Mucosa of descending colon (tissue), 3 donors: ENCODE measurements at regions not wholly inside any gene's neighbourhood (a gene's known extent, or its start where the extent isn't known, plus 50 kb on each side); places are given as distances from the start of the nearest gene placed in this dataset.

ENCODE experiments used
- ATAC-seq: fragments of 200-7000 bp; cut with Tn5 transposase; one replicate; pipeline ENCODE4 v1.9.1; 2020; ENCODE audit warnings: mild to moderate bottlenecking, moderate library complexity
- DNase-seq, 3 donors: peaks; one replicate each; pipeline ENCODE4 v3.0.0-alpha.2; 2020
- H3K36me3 ChIP-seq: fragments of 200-600 bp; one replicate; pipeline ENCODE4 v1.8.0; 2021; ENCODE audit warnings: low read depth, mild to moderate bottlenecking
- H3K4me1 ChIP-seq: fragments of 200-600 bp; one replicate; pipeline ENCODE4 v1.8.0; 2021; ENCODE audit warnings: low read depth, mild to moderate bottlenecking
- H3K4me3 ChIP-seq: fragments of 200-600 bp; one replicate; pipeline ENCODE4 v1.8.0; 2021; ENCODE audit warnings: mild to moderate bottlenecking
- H3K9me3 ChIP-seq: fragments of 200-600 bp; one replicate; pipeline ENCODE4 v1.8.0; 2021; ENCODE audit warnings: mild to moderate bottlenecking
- intact Hi-C, 2 donors: fragments of 100-400 bp; cut with DNase I in 1 of 2; cut with micrococcal nuclease in 1 of 2; formaldehyde crosslinking; loops; one replicate each; pipeline versions ENCODE4 v1.11.0 to v1.11.1; 2022; cut with DNase I, micrococcal nuclease
- TF ChIP-seq, protein P1 (sequence below): fragments of 200-600 bp; IDR thresholded peaks from one replicate; pipeline ENCODE4 v1.8.0; 2022; ENCODE audit warnings: antibody characterized with exemption, mild to moderate bottlenecking
- donor health status: DM: no; HTN: no; CAD: no; lungs with moderate emphysema.
- donor health status: DM: no; HTN: no; CAD: no.
- donor health status: DM: no; HTN: yes; CAD: no.

- H3K4me1 ChIP-seq: peaks cover 13% of the 10 kb centered on the region
- intact Hi-C loops: no loop called here
- TF ChIP-seq, protein P1, sequence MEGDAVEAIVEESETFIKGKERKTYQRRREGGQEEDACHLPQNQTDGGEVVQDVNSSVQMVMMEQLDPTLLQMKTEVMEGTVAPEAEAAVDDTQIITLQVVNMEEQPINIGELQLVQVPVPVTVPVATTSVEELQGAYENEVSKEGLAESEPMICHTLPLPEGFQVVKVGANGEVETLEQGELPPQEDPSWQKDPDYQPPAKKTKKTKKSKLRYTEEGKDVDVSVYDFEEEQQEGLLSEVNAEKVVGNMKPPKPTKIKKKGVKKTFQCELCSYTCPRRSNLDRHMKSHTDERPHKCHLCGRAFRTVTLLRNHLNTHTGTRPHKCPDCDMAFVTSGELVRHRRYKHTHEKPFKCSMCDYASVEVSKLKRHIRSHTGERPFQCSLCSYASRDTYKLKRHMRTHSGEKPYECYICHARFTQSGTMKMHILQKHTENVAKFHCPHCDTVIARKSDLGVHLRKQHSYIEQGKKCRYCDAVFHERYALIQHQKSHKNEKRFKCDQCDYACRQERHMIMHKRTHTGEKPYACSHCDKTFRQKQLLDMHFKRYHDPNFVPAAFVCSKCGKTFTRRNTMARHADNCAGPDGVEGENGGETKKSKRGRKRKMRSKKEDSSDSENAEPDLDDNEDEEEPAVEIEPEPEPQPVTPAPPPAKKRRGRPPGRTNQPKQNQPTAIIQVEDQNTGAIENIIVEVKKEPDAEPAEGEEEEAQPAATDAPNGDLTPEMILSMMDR: no peak
- no peak overlapping the region for H3K4me3 ChIP-seq
- DNase-seq (peak in 2 of 3 donors; percentile 37 to 66), ATAC-seq (peak; percentile 86)
- H3K36me3 ChIP-seq: no peaks in the 10 kb centered on the region
- H3K9me3 ChIP-seq: no peaks in the 10 kb centered on the region
Observed at GRCh38 chr15:72859017-72859756, 75.6 kb upstream of the ADPGK start.

- H3K4me1 ChIP-seq: peaks cover 13% of the 10 kb centered on the region
- H3K9me3 ChIP-seq: no peaks in the 10 kb centered on the region
- ATAC-seq: no peak
- no peak for DNase-seq
- TF ChIP-seq, protein P1: no peak
- no peaks in the 10 kb centered on the region for H3K36me3 ChIP-seq
- H3K4me3 ChIP-seq: no peak overlapping the region
- intact Hi-C loops: no loop called here
Observed at GRCh38 chr15:72858205-72858604, 74.6 kb upstream of the ADPGK start.

DNA sequence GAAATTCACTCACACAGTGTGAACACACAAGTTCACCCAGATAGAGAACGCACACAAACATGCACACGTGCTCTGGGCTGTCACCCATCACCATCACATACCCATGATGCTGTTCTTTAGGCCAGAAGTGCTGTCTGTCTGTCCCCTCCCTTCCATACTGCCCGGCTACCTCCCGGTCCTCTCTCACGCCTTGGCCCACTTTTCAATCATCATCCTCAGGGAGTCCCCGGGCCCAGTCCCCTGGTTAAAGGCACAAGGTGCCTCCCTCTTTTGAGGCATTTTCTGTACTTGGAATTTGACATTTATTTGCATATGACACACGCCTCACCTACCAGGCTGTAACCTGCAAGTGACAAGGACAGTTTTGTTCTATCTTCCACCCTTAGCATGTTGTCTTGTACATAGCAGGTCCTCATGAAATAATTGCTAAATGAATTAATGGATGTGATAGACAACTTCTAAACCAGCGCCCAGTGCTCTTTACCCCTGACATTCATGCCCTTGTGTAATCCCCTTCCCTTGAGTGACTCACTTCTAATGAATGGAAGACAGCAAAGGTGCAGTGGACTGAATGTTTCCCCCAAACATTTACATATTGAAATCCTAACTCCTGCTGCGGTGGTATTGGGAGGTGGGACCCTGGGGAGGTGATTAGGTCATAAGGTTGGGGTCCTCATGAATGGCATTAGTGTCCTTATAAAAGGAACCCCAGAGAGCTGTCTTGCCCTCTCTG, 73.9 kb upstream of the ADPGK start:
- no peaks in the 10 kb centered on the region for H3K36me3 ChIP-seq
- no peak overlapping the region for H3K4me3 ChIP-seq
- no peak for DNase-seq
- ATAC-seq: no peak
- no peaks in the 10 kb centered on the region for H3K9me3 ChIP-seq
- H3K4me1 ChIP-seq: peaks cover 13% of the 10 kb centered on the region
- TF ChIP-seq, protein P1: no peak
- intact Hi-C loops: no loop called here

- no peaks in the 10 kb centered on the region for H3K36me3 ChIP-seq
- H3K4me3 ChIP-seq: no peak overlapping the region
- no peak for DNase-seq
- TF ChIP-seq, protein P1: no peak
- intact Hi-C loops: no loop called here
- H3K4me1 ChIP-seq: peaks cover 13% of the 10 kb centered on the region
- H3K9me3 ChIP-seq: no peaks in the 10 kb centered on the region
- ATAC-seq: no peak
Observed at GRCh38 chr15:72856549-72857040, 73.0 kb upstream of the ADPGK start.

GRCh38 chr15:72855791-72856190, 72.2 kb upstream of the ADPGK start:
- ATAC-seq (no peak), DNase-seq (no peak)
- Histone ChIP-seq H3K9me3 (no peaks in the 10 kb centered on the region), H3K36me3 (no peaks in the 10 kb centered on the region), H3K4me1 (peaks cover 13% of the 10 kb centered on the region), H3K4me3 (no peak overlapping the region)
- intact Hi-C loops: no loop called here
- TF ChIP-seq, protein P1: no peak
